Uterus (tissue), 2 donors: ENCODE measurements at regions not wholly inside any gene's neighbourhood (a gene's known extent, or its start where the extent isn't known, plus 50 kb on each side); places are given as distances from the start of the nearest gene placed in this dataset.

Source experiments
- POLR2A ChIP-seq, 2 donors: fragments of 450-650 bp; IDR thresholded peaks; one replicate each; pipeline ENCODE4 v1.6.1; 2016; ENCODE audit warnings: antibody characterized with exemption in 2 of 2, mild to moderate bottlenecking in 1 of 2, moderate library complexity in 1 of 2
- TF ChIP-seq, protein P1 (sequence below), 4 experiments: fragments of 200-600 bp in 2 of 4; fragments of 450-650 bp in 2 of 4; sonication (generic) in 2 of 4; IDR thresholded peaks; one replicate each; pipeline ENCODE4 v1.5.1; 2016 to 2019; ENCODE audit warnings: antibody characterized with exemption in 4 of 4, mild to moderate bottlenecking in 2 of 4, moderate library complexity in 1 of 4

DNA sequence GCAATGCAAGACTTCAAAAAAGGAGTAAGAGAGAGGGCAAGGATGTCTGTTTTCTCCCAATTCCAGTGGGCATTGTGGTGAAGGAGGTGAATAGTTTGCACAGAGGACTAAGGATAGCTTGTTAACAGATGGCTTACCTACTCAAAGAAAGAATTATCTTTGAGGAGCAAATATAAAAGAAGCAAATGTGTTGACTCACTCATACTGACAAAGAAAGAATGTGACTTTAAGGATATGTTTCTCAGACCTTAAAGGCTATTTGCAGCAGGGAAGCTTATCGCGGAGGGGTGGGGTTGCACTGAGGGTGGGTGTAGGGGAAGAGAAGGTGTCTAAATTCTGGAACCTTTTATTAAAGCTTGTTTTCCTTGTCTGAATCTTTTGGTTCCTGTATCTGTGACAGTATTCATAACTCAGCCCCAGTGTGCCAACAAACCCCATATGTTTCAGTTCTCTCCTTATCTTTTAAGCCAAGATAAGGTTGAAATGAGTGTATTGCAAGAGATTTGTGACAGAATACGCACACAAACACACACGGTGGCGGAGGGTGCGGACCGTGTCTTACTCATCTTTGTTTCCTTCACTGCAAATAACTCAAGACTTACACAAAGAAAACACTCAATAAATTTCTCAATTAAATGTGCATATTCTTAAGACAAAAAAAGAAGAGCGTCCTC lies 146.4 kb upstream of the ARID2 start:
- no peak for TF ChIP-seq POLR2A (IDR thresholded peaks at IDR 0.05)
- TF ChIP-seq, protein P1, sequence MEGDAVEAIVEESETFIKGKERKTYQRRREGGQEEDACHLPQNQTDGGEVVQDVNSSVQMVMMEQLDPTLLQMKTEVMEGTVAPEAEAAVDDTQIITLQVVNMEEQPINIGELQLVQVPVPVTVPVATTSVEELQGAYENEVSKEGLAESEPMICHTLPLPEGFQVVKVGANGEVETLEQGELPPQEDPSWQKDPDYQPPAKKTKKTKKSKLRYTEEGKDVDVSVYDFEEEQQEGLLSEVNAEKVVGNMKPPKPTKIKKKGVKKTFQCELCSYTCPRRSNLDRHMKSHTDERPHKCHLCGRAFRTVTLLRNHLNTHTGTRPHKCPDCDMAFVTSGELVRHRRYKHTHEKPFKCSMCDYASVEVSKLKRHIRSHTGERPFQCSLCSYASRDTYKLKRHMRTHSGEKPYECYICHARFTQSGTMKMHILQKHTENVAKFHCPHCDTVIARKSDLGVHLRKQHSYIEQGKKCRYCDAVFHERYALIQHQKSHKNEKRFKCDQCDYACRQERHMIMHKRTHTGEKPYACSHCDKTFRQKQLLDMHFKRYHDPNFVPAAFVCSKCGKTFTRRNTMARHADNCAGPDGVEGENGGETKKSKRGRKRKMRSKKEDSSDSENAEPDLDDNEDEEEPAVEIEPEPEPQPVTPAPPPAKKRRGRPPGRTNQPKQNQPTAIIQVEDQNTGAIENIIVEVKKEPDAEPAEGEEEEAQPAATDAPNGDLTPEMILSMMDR (IDR thresholded peaks at IDR 0.05): no peak
